NT2/D1 (cell line): ENCODE measurements at regions not wholly inside any gene's neighbourhood (a gene's known extent, or its start where the extent isn't known, plus 50 kb on each side); places are given as distances from the start of the nearest gene placed in this dataset.
"Not testable (repeated sequence)": the region's sequence is repeated elsewhere in the genome, so short reads cannot be mapped to it uniquely, and the experiment has no call there.

Experiments used
- SUZ12 ChIP-seq: IDR thresholded peaks from 2 replicates; pipeline ENCODE4 v1.6.1; 2011; ENCODE audit not compliant: insufficient read length, insufficient read depth; ENCODE audit errors: extremely low read depth
- YY1 ChIP-seq: IDR thresholded peaks from 2 replicates; pipeline ENCODE4 v1.6.1; 2011; ENCODE audit not compliant: insufficient read length, insufficient read depth
- ZNF274 ChIP-seq: IDR thresholded peaks from 2 replicates; pipeline ENCODE4 v1.6.1; 2011; ENCODE audit warnings: mild to moderate bottlenecking, low read depth, low read length

GRCh38 chrX:121877337-121877736 is 829.9 kb downstream of the GLUD2 start:
- TF ChIP-seq SUZ12, YY1, ZNF274: not testable (repeated sequence)
